ENCODE measurements at regions not wholly inside any gene's neighbourhood (a gene's known extent, or its start where the extent isn't known, plus 50 kb on each side); places are given as distances from the start of the nearest gene placed in this dataset.
A peak's percentile ranks its signal among the peaks of the same experiment; 100 is the strongest.

- Histone ChIP-seq H3K4me3 (ENCODE audit: low read length) (no peak overlapping the region), H3F3A (ENCODE audit: insufficient read depth, low read length, poor library complexity, severe bottlenecking) (no peaks in the 10 kb centered on the region), H2AFZ (ENCODE audit: low read depth, low read length) (no peak overlapping the region), H3K4me2 (ENCODE audit: low read length) (no peak overlapping the region), H3K36me3 (ENCODE audit: insufficient read depth, low read length) (no peaks in the 10 kb centered on the region), H3K9ac (ENCODE audit: low read length) (no peak overlapping the region), H3K9me2 (ENCODE audit: insufficient read depth, low read length) (no peaks in the 10 kb centered on the region), H3K27ac (ENCODE audit: low read length) (no peak overlapping the region), H3K27me3 (ENCODE audit: insufficient read depth, low read depth, low read length) (no peaks in the 10 kb centered on the region), H4K20me1 (ENCODE audit: insufficient read depth) (no peaks in the 10 kb centered on the region), H3K9me3 (ENCODE audit: low read length) (no peaks in the 10 kb centered on the region), H3K79me2 (replicated peaks; ENCODE audit: insufficient read depth, low read length) (no peaks in the 10 kb centered on the region)
- TF ChIP-seq, protein P1, sequence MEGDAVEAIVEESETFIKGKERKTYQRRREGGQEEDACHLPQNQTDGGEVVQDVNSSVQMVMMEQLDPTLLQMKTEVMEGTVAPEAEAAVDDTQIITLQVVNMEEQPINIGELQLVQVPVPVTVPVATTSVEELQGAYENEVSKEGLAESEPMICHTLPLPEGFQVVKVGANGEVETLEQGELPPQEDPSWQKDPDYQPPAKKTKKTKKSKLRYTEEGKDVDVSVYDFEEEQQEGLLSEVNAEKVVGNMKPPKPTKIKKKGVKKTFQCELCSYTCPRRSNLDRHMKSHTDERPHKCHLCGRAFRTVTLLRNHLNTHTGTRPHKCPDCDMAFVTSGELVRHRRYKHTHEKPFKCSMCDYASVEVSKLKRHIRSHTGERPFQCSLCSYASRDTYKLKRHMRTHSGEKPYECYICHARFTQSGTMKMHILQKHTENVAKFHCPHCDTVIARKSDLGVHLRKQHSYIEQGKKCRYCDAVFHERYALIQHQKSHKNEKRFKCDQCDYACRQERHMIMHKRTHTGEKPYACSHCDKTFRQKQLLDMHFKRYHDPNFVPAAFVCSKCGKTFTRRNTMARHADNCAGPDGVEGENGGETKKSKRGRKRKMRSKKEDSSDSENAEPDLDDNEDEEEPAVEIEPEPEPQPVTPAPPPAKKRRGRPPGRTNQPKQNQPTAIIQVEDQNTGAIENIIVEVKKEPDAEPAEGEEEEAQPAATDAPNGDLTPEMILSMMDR (IDR thresholded peaks at IDR 0.05; ENCODE audit: poor library complexity, severe bottlenecking) = no peak
- no peak for TF ChIP-seq EP300 (conservative IDR thresholded peaks at IDR 0.05; ENCODE audit: poor library complexity, severe bottlenecking)
- no peak for TF ChIP-seq EZH2 (IDR thresholded peaks at IDR 0.05; ENCODE audit: borderline replicate concordance, insufficient read depth, low read length, poor library complexity, severe bottlenecking)
- TF ChIP-seq REST (IDR thresholded peaks at IDR 0.05; ENCODE audit: borderline replicate concordance) = no peak
- TF ChIP-seq RAD21 (conservative IDR thresholded peaks at IDR 0.05) = no peak
- no peak for TF ChIP-seq SMC3 (conservative IDR thresholded peaks at IDR 0.05; ENCODE audit: poor library complexity)
- no peak for TF ChIP-seq TAF1 (IDR thresholded peaks at IDR 0.05; ENCODE audit: low read depth)
- no peak for TF ChIP-seq POLR2AphosphoS5 (IDR thresholded peaks at IDR 0.05)
- TF ChIP-seq MXI1 (conservative IDR thresholded peaks at IDR 0.05; ENCODE audit: poor library complexity, severe bottlenecking) = no peak
Observed at GRCh38 chr17:14933676-14934075, 331.4 kb downstream of the PMP22 start.

DNA sequence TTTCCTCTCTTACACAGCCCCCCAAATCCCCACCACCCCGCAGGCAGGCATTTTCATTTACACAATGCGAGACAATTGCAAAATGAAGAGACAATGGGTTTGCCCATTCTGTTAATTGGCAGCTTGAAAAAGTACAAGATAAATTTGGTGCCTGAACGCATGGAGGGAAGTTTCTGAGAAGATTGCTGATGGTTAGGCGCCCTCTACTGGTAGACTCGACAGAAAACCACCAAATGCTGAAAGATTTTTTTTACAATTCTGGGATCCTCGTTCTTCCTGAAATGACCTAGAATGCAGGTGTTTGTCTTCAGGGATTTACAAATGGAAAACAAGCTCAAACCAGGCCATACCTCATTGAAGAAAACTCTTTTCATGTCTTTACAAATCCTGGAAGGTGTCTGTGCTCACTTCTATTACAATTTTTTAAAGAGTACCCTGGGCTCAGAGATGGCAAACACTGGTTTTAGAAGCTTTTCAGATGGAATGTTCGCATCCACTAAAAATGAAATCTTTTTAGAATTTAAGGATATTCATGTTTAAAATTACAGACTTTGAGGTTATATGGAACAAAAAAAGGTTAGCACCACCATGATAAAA is 338.5 kb downstream of the PMP22 start:
- TF ChIP-seq TAF1 (IDR thresholded peaks at IDR 0.05; ENCODE audit: low read depth) (no peak), MXI1 (conservative IDR thresholded peaks at IDR 0.05; ENCODE audit: poor library complexity, severe bottlenecking) (no peak), POLR2AphosphoS5 (IDR thresholded peaks at IDR 0.05) (no peak), EP300 (conservative IDR thresholded peaks at IDR 0.05; ENCODE audit: poor library complexity, severe bottlenecking) (no peak), SMC3 (conservative IDR thresholded peaks at IDR 0.05; ENCODE audit: poor library complexity) (peak; percentile 92), EZH2 (IDR thresholded peaks at IDR 0.05; ENCODE audit: borderline replicate concordance, insufficient read depth, low read length, poor library complexity, severe bottlenecking) (no peak), REST (IDR thresholded peaks at IDR 0.05; ENCODE audit: borderline replicate concordance) (no peak), RAD21 (conservative IDR thresholded peaks at IDR 0.05) (peak; percentile 92)
- TF ChIP-seq, protein P1 (IDR thresholded peaks at IDR 0.05; ENCODE audit: poor library complexity, severe bottlenecking) = peak; percentile 92
- Histone ChIP-seq H3K9ac (ENCODE audit: low read length) (no peak overlapping the region), H4K20me1 (ENCODE audit: insufficient read depth) (no peaks in the 10 kb centered on the region), H3K4me2 (ENCODE audit: low read length) (no peak overlapping the region), H3K79me2 (replicated peaks; ENCODE audit: insufficient read depth, low read length) (no peaks in the 10 kb centered on the region), H3K9me3 (ENCODE audit: low read length) (no peaks in the 10 kb centered on the region), H3K9me2 (ENCODE audit: insufficient read depth, low read length) (no peaks in the 10 kb centered on the region), H3K36me3 (ENCODE audit: insufficient read depth, low read length) (no peaks in the 10 kb centered on the region), H3K27ac (ENCODE audit: low read length) (no peak overlapping the region), H2AFZ (ENCODE audit: low read depth, low read length) (no peak overlapping the region), H3K4me3 (ENCODE audit: low read length) (no peak overlapping the region), H3K27me3 (ENCODE audit: insufficient read depth, low read depth, low read length) (no peaks in the 10 kb centered on the region), H3F3A (ENCODE audit: insufficient read depth, low read length, poor library complexity, severe bottlenecking) (no peaks in the 10 kb centered on the region)

All from neural cell (in vitro differentiated cells).